ENCODE measurements at regions not wholly inside any gene's neighbourhood (a gene's known extent, or its start where the extent isn't known, plus 50 kb on each side); places are given as distances from the start of the nearest gene placed in this dataset.

- Histone ChIP-seq H3K9me3 (ENCODE audit: low read depth) (no peaks in the 10 kb centered on the region), H3K36me3 (no peaks in the 10 kb centered on the region), H2AFZ (replicated peaks) (no peak overlapping the region), H4K20me1 (ENCODE audit: low read depth) (no peaks in the 10 kb centered on the region), H3K4me1 (peaks cover 5% of the 10 kb centered on the region), H3K9ac (no peak overlapping the region), H3K79me2 (ENCODE audit: low read depth) (no peaks in the 10 kb centered on the region), H3F3A (ENCODE audit: low read depth) (no peaks in the 10 kb centered on the region), H3K4me3 (no peak overlapping the region), H3K27ac (no peak overlapping the region), H3K4me2 (no peak overlapping the region), H3K27me3 (no peaks in the 10 kb centered on the region)
- Mint-ChIP-seq H3K27ac (no peak overlapping the region), H3K36me3 (no peaks in the 10 kb centered on the region), H3K27me3 (ENCODE audit: insufficient read depth, low read depth) (peaks cover 2% of the 10 kb centered on the region), H3K4me1 (no peaks in the 10 kb centered on the region), H3K9me3 (no peaks in the 10 kb centered on the region), H3K4me3 (no peak overlapping the region)
- TF ChIP-seq EZH2phosphoT487 (IDR thresholded peaks at IDR 0.05) (no peak), EZH2 (IDR thresholded peaks at IDR 0.05) (no peak), CTCF (IDR thresholded peaks at IDR 0.05) (no peak)
- no peak for DNase-seq (ENCODE audit: low spot score)
Observed at GRCh38 chr3:20576228-20576627, 390.2 kb upstream of the SGO1 start.

GRCh38 chr3:20575146-20575545 lies 389.1 kb upstream of the SGO1 start:
- TF ChIP-seq EZH2phosphoT487 (IDR thresholded peaks at IDR 0.05), result no peak
- H3K79me2 ChIP-seq (ENCODE audit: low read depth), result no peaks in the 10 kb centered on the region
- no peaks in the 10 kb centered on the region for H3K9me3 ChIP-seq (ENCODE audit: low read depth)
- no peak overlapping the region for H3K27ac ChIP-seq
- H2AFZ ChIP-seq (replicated peaks), result no peak overlapping the region
- H3K4me2 ChIP-seq, result no peak overlapping the region
- no peak overlapping the region for H3K27ac Mint-ChIP-seq
- no peaks in the 10 kb centered on the region for H3K36me3 ChIP-seq
- H3K4me3 ChIP-seq, result no peak overlapping the region
- H3K4me1 Mint-ChIP-seq, result no peaks in the 10 kb centered on the region
- no peaks in the 10 kb centered on the region for H3K9me3 Mint-ChIP-seq
- H3K27me3 Mint-ChIP-seq (ENCODE audit: insufficient read depth, low read depth), result peaks cover 2% of the 10 kb centered on the region
- H3K4me1 ChIP-seq, result peaks cover 5% of the 10 kb centered on the region
- no peaks in the 10 kb centered on the region for H3K36me3 Mint-ChIP-seq
- peak; percentile 3 for DNase-seq (ENCODE audit: low spot score)
- no peak overlapping the region for H3K9ac ChIP-seq
- H3K4me3 Mint-ChIP-seq, result no peak overlapping the region
- H3F3A ChIP-seq (ENCODE audit: low read depth), result no peaks in the 10 kb centered on the region
- H4K20me1 ChIP-seq (ENCODE audit: low read depth), result no peaks in the 10 kb centered on the region
- H3K27me3 ChIP-seq, result no peaks in the 10 kb centered on the region

GRCh38 chr3:20574746-20575145 lies 388.7 kb upstream of the SGO1 start:
- no peak overlapping the region for H3K4me3 Mint-ChIP-seq
- H2AFZ ChIP-seq (replicated peaks), result no peak overlapping the region
- no peak overlapping the region for H3K27ac Mint-ChIP-seq
- no peaks in the 10 kb centered on the region for H3K4me1 Mint-ChIP-seq
- H3K9me3 Mint-ChIP-seq, result no peaks in the 10 kb centered on the region
- no peaks in the 10 kb centered on the region for H3K9me3 ChIP-seq (ENCODE audit: low read depth)
- H3K27me3 Mint-ChIP-seq (ENCODE audit: insufficient read depth, low read depth), result peaks cover 3% of the 10 kb centered on the region
- H3K4me1 ChIP-seq, result peaks cover 5% of the 10 kb centered on the region
- TF ChIP-seq EZH2phosphoT487 (IDR thresholded peaks at IDR 0.05) (no peak), EZH2 (IDR thresholded peaks at IDR 0.05) (no peak), CTCF (IDR thresholded peaks at IDR 0.05) (no peak)
- H4K20me1 ChIP-seq (ENCODE audit: low read depth), result no peaks in the 10 kb centered on the region
- no peaks in the 10 kb centered on the region for H3K36me3 Mint-ChIP-seq
- no peaks in the 10 kb centered on the region for H3F3A ChIP-seq (ENCODE audit: low read depth)
- H3K27ac ChIP-seq, result no peak overlapping the region
- no peak overlapping the region for H3K4me3 ChIP-seq
- no peaks in the 10 kb centered on the region for H3K36me3 ChIP-seq
- no peak overlapping the region for H3K9ac ChIP-seq
- H3K79me2 ChIP-seq (ENCODE audit: low read depth), result no peaks in the 10 kb centered on the region
- no peak overlapping the region for H3K4me2 ChIP-seq
- no peak for DNase-seq (ENCODE audit: low spot score)
- H3K27me3 ChIP-seq, result no peaks in the 10 kb centered on the region

- Histone ChIP-seq H3F3A (ENCODE audit: low read depth) (no peaks in the 10 kb centered on the region), H3K9me3 (ENCODE audit: low read depth) (no peaks in the 10 kb centered on the region), H3K36me3 (no peaks in the 10 kb centered on the region), H3K4me3 (no peak overlapping the region), H3K4me1 (peaks cover 5% of the 10 kb centered on the region), H2AFZ (replicated peaks) (no peak overlapping the region), H3K9ac (no peak overlapping the region), H3K4me2 (no peak overlapping the region), H3K27me3 (no peaks in the 10 kb centered on the region), H4K20me1 (ENCODE audit: low read depth) (no peaks in the 10 kb centered on the region), H3K27ac (no peak overlapping the region), H3K79me2 (ENCODE audit: low read depth) (no peaks in the 10 kb centered on the region)
- DNase-seq (ENCODE audit: low spot score), result no peak
- TF ChIP-seq CTCF (IDR thresholded peaks at IDR 0.05), result no peak
- TF ChIP-seq EZH2 (IDR thresholded peaks at IDR 0.05), result no peak
- no peak for TF ChIP-seq EZH2phosphoT487 (IDR thresholded peaks at IDR 0.05)
- Mint-ChIP-seq H3K4me1 (no peaks in the 10 kb centered on the region), H3K36me3 (no peaks in the 10 kb centered on the region), H3K27me3 (ENCODE audit: insufficient read depth, low read depth) (peaks cover 6% of the 10 kb centered on the region), H3K9me3 (no peaks in the 10 kb centered on the region), H3K27ac (no peak overlapping the region), H3K4me3 (no peak overlapping the region)
Observed at GRCh38 chr3:20573175-20573574, 387.2 kb upstream of the SGO1 start.
